ENCODE measurements at regions not wholly inside any gene's neighbourhood (a gene's known extent, or its start where the extent isn't known, plus 50 kb on each side); places are given as distances from the start of the nearest gene placed in this dataset.

DNA sequence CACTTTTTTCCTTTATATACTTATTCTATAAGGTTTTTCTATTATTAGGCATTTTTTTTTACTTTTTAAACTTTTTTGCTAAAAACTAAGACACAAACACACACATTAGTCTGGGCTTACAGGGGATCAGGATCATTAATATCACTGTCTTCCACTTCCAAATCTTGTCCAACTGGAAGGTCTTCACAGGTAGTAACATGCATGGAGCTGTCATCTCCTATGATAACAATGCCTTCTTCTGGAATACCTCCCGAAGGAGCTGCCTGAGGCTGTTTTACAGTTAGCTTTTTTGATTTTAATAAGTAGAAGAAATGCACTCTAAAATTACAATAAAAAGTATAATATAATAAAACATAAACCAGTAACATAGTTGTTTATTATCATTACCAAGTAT is 345.5 kb upstream of the PTGER4 start:
- H3K27ac ChIP-seq (ENCODE audit: low read length) = no peak overlapping the region
- no peak overlapping the region for H3K4me3 ChIP-seq (ENCODE audit: low read depth in 1 of 2, low read length in 2 of 2)
- no peaks in the 10 kb centered on the region for H3K4me1 ChIP-seq (ENCODE audit: control insufficient read depth in 1 of 2, insufficient read depth in 2 of 2, low read length in 2 of 2)
- no peaks in the 10 kb centered on the region for H3K27me3 ChIP-seq (ENCODE audit: low read depth, low read length)
- no peaks in the 10 kb centered on the region for H3K9me3 ChIP-seq (ENCODE audit: control insufficient read depth in 1 of 2, low read length in 2 of 2)
- H3K36me3 ChIP-seq (ENCODE audit: control insufficient read depth in 1 of 2, insufficient read depth in 2 of 2, low read length in 2 of 2) = no peaks in the 10 kb centered on the region

DNA sequence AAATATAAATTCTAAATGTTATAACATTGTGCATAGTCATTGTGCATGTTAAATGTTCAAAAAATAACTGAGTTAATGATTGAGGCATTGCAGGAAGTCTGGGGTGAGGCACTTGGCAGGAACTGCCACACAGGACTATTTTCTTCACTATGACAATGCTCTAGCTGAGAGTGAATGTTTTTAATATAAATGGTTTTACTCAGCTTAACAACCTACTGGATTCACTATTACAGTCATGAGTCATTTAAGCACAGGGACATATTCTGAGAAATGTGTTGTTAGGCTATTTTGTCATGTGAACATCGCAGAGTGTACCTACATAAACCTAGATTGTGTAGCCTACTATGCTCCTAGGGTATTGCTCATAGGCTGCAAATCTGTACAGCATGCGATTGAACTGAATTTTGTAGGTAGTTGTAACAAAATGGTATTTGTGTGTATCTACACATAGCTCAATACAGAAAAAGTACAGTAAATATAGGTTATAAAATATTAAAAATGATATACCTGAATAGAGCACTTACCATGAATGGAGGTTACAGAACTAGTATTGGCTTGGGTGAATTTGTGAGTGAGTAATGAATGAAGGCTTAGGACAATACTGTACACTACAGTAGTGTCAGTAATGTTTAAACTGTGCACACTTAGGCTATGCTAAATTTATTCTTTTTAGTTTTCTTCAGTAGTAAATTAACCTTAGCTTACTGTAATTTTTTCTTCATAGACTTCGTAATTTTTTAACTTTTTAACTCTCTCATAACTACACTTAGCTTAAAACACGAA is 346.1 kb upstream of the PTGER4 start:
- no peaks in the 10 kb centered on the region for H3K9me3 ChIP-seq (ENCODE audit: control insufficient read depth in 1 of 2, low read length in 2 of 2)
- no peaks in the 10 kb centered on the region for H3K27me3 ChIP-seq (ENCODE audit: low read depth, low read length)
- no peak overlapping the region for H3K27ac ChIP-seq (ENCODE audit: low read length)
- no peak overlapping the region for H3K4me3 ChIP-seq (ENCODE audit: low read depth in 1 of 2, low read length in 2 of 2)
- no peaks in the 10 kb centered on the region for H3K36me3 ChIP-seq (ENCODE audit: control insufficient read depth in 1 of 2, insufficient read depth in 2 of 2, low read length in 2 of 2)
- H3K4me1 ChIP-seq (ENCODE audit: control insufficient read depth in 1 of 2, insufficient read depth in 2 of 2, low read length in 2 of 2) = no peaks in the 10 kb centered on the region

DNA sequence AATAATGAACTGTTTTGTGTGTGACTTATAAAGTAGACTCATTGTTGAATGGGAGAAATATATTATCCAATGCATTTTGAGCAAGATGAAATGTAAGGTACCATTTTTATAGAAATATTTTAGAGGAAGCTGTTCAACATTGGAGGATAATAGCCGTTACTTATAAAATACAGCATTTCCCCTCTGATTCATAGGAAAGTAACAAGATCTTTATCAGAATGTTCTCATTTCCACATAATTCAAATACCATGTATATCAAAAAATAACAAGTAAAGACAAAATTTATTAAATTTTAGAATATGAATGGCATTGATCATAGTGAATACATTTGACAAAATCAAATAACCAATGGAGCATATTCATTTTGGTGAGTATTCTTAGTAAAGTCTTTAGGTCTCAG is 346.7 kb upstream of the PTGER4 start:
- H3K36me3 ChIP-seq (ENCODE audit: control insufficient read depth in 1 of 2, insufficient read depth in 2 of 2, low read length in 2 of 2) = no peaks in the 10 kb centered on the region
- H3K9me3 ChIP-seq (ENCODE audit: control insufficient read depth in 1 of 2, low read length in 2 of 2) = no peaks in the 10 kb centered on the region
- H3K27me3 ChIP-seq (ENCODE audit: low read depth, low read length) = no peaks in the 10 kb centered on the region
- H3K27ac ChIP-seq (ENCODE audit: low read length) = no peak overlapping the region
- no peaks in the 10 kb centered on the region for H3K4me1 ChIP-seq (ENCODE audit: control insufficient read depth in 1 of 2, insufficient read depth in 2 of 2, low read length in 2 of 2)
- H3K4me3 ChIP-seq (ENCODE audit: low read depth in 1 of 2, low read length in 2 of 2) = no peak overlapping the region

- no peaks in the 10 kb centered on the region for H3K4me1 ChIP-seq (ENCODE audit: control insufficient read depth in 1 of 2, insufficient read depth in 2 of 2, low read length in 2 of 2)
- no peaks in the 10 kb centered on the region for H3K9me3 ChIP-seq (ENCODE audit: control insufficient read depth in 1 of 2, low read length in 2 of 2)
- H3K27ac ChIP-seq (ENCODE audit: low read length) = no peak overlapping the region
- H3K36me3 ChIP-seq (ENCODE audit: control insufficient read depth in 1 of 2, insufficient read depth in 2 of 2, low read length in 2 of 2) = no peaks in the 10 kb centered on the region
- H3K4me3 ChIP-seq (ENCODE audit: low read depth in 1 of 2, low read length in 2 of 2) = no peak overlapping the region
- no peaks in the 10 kb centered on the region for H3K27me3 ChIP-seq (ENCODE audit: low read depth, low read length)
Observed at GRCh38 chr5:40331616-40332015, 348.1 kb upstream of the PTGER4 start.

GRCh38 chr5:40321514-40321913 is 358.2 kb upstream of the PTGER4 start:
- H3K4me3 ChIP-seq (ENCODE audit: low read depth in 1 of 2, low read length in 2 of 2) = no peak overlapping the region
- peaks cover 0 to 7% of the 10 kb centered on the region in 2 donors for H3K4me1 ChIP-seq (ENCODE audit: control insufficient read depth in 1 of 2, insufficient read depth in 2 of 2, low read length in 2 of 2)
- H3K27me3 ChIP-seq (ENCODE audit: low read depth, low read length) = no peaks in the 10 kb centered on the region
- no peaks in the 10 kb centered on the region for H3K9me3 ChIP-seq (ENCODE audit: control insufficient read depth in 1 of 2, low read length in 2 of 2)
- H3K27ac ChIP-seq (ENCODE audit: low read length) = no peak overlapping the region
- H3K36me3 ChIP-seq (ENCODE audit: control insufficient read depth in 1 of 2, insufficient read depth in 2 of 2, low read length in 2 of 2) = no peaks in the 10 kb centered on the region

- H3K27ac ChIP-seq (ENCODE audit: low read length) = no peak overlapping the region
- H3K36me3 ChIP-seq (ENCODE audit: control insufficient read depth in 1 of 2, insufficient read depth in 2 of 2, low read length in 2 of 2) = no peaks in the 10 kb centered on the region
Observed at GRCh38 chr5:40318395-40318794, 361.3 kb upstream of the PTGER4 start.

GRCh38 chr5:40317023-40317422 is 362.7 kb upstream of the PTGER4 start:
- no peaks in the 10 kb centered on the region for H3K36me3 ChIP-seq (ENCODE audit: control insufficient read depth in 1 of 2, insufficient read depth in 2 of 2, low read length in 2 of 2)
- H3K27ac ChIP-seq (ENCODE audit: low read length) = no peak overlapping the region
- no peak overlapping the region for H3K4me3 ChIP-seq (ENCODE audit: low read depth in 1 of 2, low read length in 2 of 2)
- no peaks in the 10 kb centered on the region for H3K27me3 ChIP-seq (ENCODE audit: low read depth, low read length)
- H3K4me1 ChIP-seq (ENCODE audit: control insufficient read depth in 1 of 2, insufficient read depth in 2 of 2, low read length in 2 of 2) = peaks cover 0 to 7% of the 10 kb centered on the region in 2 donors
- no peaks in the 10 kb centered on the region for H3K9me3 ChIP-seq (ENCODE audit: control insufficient read depth in 1 of 2, low read length in 2 of 2)

More at GRCh38 chr5:40318395-40318794, 361.3 kb upstream of the PTGER4 start:
- Histone ChIP-seq H3K9me3 (ENCODE audit: control insufficient read depth in 1 of 2, low read length in 2 of 2) (no peaks in the 10 kb centered on the region), H3K27me3 (ENCODE audit: low read depth, low read length) (no peaks in the 10 kb centered on the region), H3K4me3 (ENCODE audit: low read depth in 1 of 2, low read length in 2 of 2) (no peak overlapping the region), H3K4me1 (ENCODE audit: control insufficient read depth in 1 of 2, insufficient read depth in 2 of 2, low read length in 2 of 2) (peaks cover 0 to 7% of the 10 kb centered on the region in 2 donors)

DNA sequence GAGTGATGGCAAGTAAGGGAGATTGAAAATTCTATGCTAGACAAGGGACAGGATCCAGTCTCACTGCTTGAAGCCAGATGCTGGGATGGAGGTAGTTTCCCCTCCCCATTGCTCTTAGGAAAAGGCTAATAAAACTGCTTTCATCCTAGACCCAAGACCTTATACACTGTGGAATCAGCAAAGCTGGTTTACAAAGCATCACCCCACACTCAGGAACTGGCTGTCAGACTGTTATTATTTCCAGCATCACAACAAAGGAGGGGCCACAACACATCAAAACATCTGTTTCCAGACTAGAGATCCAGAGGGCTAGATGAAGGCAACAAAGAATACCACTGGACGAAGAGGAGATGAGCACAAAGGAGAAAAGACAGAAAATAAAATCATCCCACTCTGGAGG is 364.6 kb upstream of the PTGER4 start:
- H3K9me3 ChIP-seq (ENCODE audit: control insufficient read depth in 1 of 2, low read length in 2 of 2) = no peaks in the 10 kb centered on the region
- H3K36me3 ChIP-seq (ENCODE audit: control insufficient read depth in 1 of 2, insufficient read depth in 2 of 2, low read length in 2 of 2) = no peaks in the 10 kb centered on the region
- H3K27me3 ChIP-seq (ENCODE audit: low read depth, low read length) = no peaks in the 10 kb centered on the region
- H3K27ac ChIP-seq (ENCODE audit: low read length) = no peak overlapping the region
- H3K4me1 ChIP-seq (ENCODE audit: control insufficient read depth in 1 of 2, insufficient read depth in 2 of 2, low read length in 2 of 2) = no peaks in the 10 kb centered on the region
- no peak overlapping the region for H3K4me3 ChIP-seq (ENCODE audit: low read depth in 1 of 2, low read length in 2 of 2)

GRCh38 chr5:40314275-40314674 is 365.4 kb upstream of the PTGER4 start:
- Histone ChIP-seq H3K36me3 (ENCODE audit: control insufficient read depth in 1 of 2, insufficient read depth in 2 of 2, low read length in 2 of 2) (no peaks in the 10 kb centered on the region), H3K4me3 (ENCODE audit: low read depth in 1 of 2, low read length in 2 of 2) (no peak overlapping the region), H3K27me3 (ENCODE audit: low read depth, low read length) (no peaks in the 10 kb centered on the region), H3K4me1 (ENCODE audit: control insufficient read depth in 1 of 2, insufficient read depth in 2 of 2, low read length in 2 of 2) (no peaks in the 10 kb centered on the region), H3K27ac (ENCODE audit: low read length) (no peak overlapping the region), H3K9me3 (ENCODE audit: control insufficient read depth in 1 of 2, low read length in 2 of 2) (no peaks in the 10 kb centered on the region)

GRCh38 chr5:40312205-40312604 is 367.5 kb upstream of the PTGER4 start:
- no peaks in the 10 kb centered on the region for H3K9me3 ChIP-seq (ENCODE audit: control insufficient read depth in 1 of 2, low read length in 2 of 2)
- no peaks in the 10 kb centered on the region for H3K27me3 ChIP-seq (ENCODE audit: low read depth, low read length)
- H3K27ac ChIP-seq (ENCODE audit: low read length) = no peak overlapping the region
- H3K4me3 ChIP-seq (ENCODE audit: low read depth in 1 of 2, low read length in 2 of 2) = no peak overlapping the region
- H3K36me3 ChIP-seq (ENCODE audit: control insufficient read depth in 1 of 2, insufficient read depth in 2 of 2, low read length in 2 of 2) = no peaks in the 10 kb centered on the region
- H3K4me1 ChIP-seq (ENCODE audit: control insufficient read depth in 1 of 2, insufficient read depth in 2 of 2, low read length in 2 of 2) = no peaks in the 10 kb centered on the region

DNA sequence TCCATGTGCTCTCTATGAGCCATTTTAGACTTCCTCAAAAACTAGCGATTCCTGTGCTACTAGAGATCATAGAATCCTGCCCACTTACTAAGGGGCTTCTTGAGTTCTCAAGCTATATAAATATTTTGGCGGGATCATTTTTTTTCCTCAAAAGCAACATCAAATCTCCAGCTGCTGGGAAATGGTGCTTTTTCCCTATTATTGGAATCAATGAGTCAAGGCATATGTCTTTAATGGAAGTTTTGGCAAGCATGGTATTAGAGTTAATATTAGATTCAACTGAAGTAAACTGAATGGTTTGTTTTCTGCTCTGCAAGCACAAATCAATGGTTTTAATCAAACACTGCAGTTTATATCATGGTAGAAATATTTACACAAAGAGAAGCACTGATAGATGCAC is 369.9 kb upstream of the PTGER4 start:
- H3K4me3 ChIP-seq (ENCODE audit: low read depth in 1 of 2, low read length in 2 of 2) = no peak overlapping the region
- no peaks in the 10 kb centered on the region for H3K27me3 ChIP-seq (ENCODE audit: low read depth, low read length)
- no peaks in the 10 kb centered on the region for H3K4me1 ChIP-seq (ENCODE audit: control insufficient read depth in 1 of 2, insufficient read depth in 2 of 2, low read length in 2 of 2)
- no peaks in the 10 kb centered on the region for H3K36me3 ChIP-seq (ENCODE audit: control insufficient read depth in 1 of 2, insufficient read depth in 2 of 2, low read length in 2 of 2)
- H3K9me3 ChIP-seq (ENCODE audit: control insufficient read depth in 1 of 2, low read length in 2 of 2) = no peaks in the 10 kb centered on the region
- no peak overlapping the region for H3K27ac ChIP-seq (ENCODE audit: low read length)

DNA sequence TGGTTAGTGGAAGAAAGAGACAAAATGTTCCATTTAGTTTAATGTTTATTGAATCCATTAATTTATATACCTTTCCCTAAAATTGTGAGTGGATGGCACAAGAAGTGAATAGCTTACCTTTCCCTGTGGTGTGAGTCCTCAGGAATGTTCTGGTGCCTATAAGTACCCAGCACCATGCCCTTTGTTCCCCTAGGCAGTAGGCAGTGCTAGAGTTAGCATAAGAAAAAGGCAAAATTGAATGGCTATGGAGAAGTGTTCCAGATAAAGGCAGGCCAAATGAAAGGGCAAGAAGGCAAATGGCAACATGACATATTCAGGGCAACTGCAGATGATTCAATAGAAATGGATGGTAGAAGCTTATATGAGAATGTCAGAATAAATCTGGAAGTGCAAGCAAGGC is 370.8 kb upstream of the PTGER4 start:
- Histone ChIP-seq H3K4me1 (ENCODE audit: control insufficient read depth in 1 of 2, insufficient read depth in 2 of 2, low read length in 2 of 2) (no peaks in the 10 kb centered on the region), H3K36me3 (ENCODE audit: control insufficient read depth in 1 of 2, insufficient read depth in 2 of 2, low read length in 2 of 2) (no peaks in the 10 kb centered on the region)

More for the DNA sequence above, 370.8 kb upstream of the PTGER4 start:
- Histone ChIP-seq H3K27ac (ENCODE audit: low read length) (no peak overlapping the region), H3K9me3 (ENCODE audit: control insufficient read depth in 1 of 2, low read length in 2 of 2) (no peaks in the 10 kb centered on the region), H3K4me3 (ENCODE audit: low read depth in 1 of 2, low read length in 2 of 2) (no peak overlapping the region), H3K27me3 (ENCODE audit: low read depth, low read length) (no peaks in the 10 kb centered on the region)

All from muscle layer of duodenum (tissue), 2 donors.